ENCODE measurements at regions not wholly inside any gene's neighbourhood (a gene's known extent, or its start where the extent isn't known, plus 50 kb on each side); places are given as distances from the start of the nearest gene placed in this dataset.
"Not testable (repeated sequence)": the region's sequence is repeated elsewhere in the genome, so short reads cannot be mapped to it uniquely, and the experiment has no call there.

DNA sequence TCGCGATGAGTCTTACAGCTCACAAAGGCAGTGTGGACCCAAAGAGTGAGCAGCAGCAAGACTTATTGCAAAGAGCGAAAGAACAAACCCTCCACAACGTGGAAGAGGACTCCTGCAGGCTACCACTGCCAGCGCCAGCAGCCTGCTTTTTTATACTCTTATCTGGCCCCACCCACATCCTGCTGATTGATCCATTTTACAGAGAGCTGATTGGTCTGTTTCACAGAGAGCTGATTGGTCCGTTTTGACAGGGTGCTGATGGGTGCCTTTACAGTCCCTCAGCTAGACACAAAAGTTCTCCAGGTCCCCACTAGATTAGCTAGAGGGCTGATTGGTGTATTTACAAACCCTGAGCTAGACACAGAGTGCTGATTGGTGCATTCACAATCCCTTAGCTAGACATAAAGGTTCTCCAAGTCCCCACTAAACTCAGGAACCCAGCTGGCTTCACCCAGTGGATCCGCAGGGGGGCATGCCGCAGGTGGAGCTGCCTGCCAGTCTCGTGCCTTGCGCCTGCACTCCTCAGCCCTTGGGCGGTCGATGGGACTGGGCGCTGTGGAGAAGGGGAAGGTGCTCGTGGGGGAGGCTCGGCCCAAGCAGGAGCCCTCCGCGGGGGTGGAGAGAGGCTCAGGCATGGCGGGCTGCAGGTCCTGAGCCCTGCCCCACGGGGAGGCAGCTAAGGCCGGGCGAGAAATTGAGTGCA lies 75.7 kb downstream of the QDPR start:
- not testable (repeated sequence) for DNase-seq (ENCODE audit: low read depth in 2 of 2)

- DNase-seq (ENCODE audit: low read depth in 2 of 2): no peak
These were observed 78.1 kb downstream of the QDPR start for GRCh38 chr4:17433827-17434226.

- no peak for DNase-seq (ENCODE audit: low read depth in 2 of 2)
These were observed 83.9 kb downstream of the QDPR start for GRCh38 chr4:17427991-17428390.

- DNase-seq (ENCODE audit: low read depth in 2 of 2): no peak
These were observed 85.7 kb downstream of the QDPR start for GRCh38 chr4:17426222-17426621.

- DNase-seq (ENCODE audit: low read depth in 2 of 2): no peak
These were observed 93.9 kb downstream of the QDPR start for GRCh38 chr4:17418010-17418409.

DNA sequence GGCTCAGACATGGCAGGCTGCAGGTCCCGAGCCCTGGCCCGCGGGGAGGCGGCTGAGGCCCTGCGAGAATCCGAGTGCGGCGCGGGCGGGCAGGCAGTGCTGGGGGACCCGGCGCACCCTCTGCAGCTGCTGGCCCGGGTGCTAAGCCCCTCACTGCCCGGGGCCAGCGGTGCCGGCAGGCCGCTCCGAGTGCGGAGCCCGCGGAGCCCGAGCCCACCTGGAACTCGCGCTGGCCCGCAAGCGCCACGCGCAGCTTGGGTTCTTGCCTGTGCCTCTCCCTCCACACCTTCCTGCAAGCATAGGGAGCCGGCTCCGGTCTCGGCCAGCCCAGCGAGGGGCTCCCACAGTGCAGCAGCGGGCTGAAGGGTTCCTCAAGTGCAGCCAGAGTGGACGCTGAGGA lies 97.5 kb downstream of the QDPR start:
- DNase-seq (ENCODE audit: low read depth in 2 of 2): no peak

DNA sequence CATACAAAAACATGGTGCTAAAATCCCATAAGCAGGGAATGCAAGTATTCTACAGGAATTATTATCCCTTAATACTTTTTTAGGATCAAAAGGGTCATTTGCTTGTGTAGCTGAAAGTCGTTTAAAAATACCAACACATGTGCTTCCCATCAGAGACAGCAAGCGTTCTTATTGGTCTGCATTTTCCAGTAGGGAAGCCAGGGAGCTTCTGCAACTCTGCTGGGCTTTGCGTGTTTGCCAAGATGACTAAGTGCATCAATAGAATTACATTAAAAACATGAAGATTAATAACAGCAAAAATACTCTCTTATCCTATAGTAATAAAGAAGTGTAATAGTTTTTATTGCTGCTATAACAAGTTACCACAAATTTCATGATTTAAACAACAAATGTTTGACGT lies 111.2 kb downstream of the QDPR start:
- no peak for DNase-seq (ENCODE audit: low read depth in 2 of 2)

GRCh38 chr4:17398805-17399204 lies 113.1 kb downstream of the QDPR start:
- DNase-seq (ENCODE audit: low read depth in 2 of 2): no peak

GRCh38 chr4:17398035-17398434 lies 113.9 kb downstream of the QDPR start:
- DNase-seq (ENCODE audit: low read depth in 2 of 2): no peak

GRCh38 chr4:17397611-17398010 lies 114.3 kb downstream of the QDPR start:
- no peak for DNase-seq (ENCODE audit: low read depth in 2 of 2)

DNA sequence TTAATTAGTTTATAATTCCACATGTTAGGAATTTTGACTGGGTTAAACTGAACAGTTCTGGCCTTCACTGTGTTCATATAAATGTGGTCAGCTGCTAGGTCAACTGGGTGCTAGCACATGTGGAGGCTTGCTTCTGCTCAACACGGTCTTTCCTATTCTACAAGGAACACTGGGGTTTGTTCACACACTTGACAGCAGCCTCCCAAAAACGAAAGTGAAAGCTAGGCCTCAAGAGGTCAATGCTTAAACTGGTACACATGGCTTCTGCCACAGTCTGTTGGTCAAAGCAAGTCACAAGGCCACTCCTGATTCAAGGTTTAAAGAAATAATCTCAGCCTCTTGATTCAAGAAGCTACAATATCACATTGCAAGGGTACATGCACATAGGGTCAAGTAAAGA lies 126.5 kb downstream of the QDPR start:
- no peak for DNase-seq (ENCODE audit: low read depth in 2 of 2)

DNA sequence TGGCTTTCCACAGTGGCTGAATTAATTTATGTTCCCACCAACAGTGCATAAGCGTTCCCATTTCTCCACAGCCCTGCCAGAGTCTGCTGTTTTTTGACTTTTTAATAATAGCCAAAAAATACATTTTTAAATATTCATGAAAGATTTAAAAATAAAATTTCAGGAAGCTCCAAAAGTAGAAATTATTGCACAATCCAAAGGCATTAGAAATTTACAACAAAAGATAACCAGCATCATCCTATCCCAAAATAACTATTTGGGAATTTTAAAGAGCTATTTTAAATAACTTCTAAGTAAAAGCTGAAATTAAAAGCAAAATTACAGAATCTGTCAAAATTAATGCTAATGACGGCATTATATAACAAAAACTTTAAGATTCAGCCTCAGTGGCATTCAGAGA lies 131.5 kb downstream of the QDPR start:
- no peak for DNase-seq (ENCODE audit: low read depth in 2 of 2)

GRCh38 chr4:17376205-17376604 lies 135.7 kb downstream of the QDPR start:
- DNase-seq (ENCODE audit: low read depth in 2 of 2): no peak

DNA sequence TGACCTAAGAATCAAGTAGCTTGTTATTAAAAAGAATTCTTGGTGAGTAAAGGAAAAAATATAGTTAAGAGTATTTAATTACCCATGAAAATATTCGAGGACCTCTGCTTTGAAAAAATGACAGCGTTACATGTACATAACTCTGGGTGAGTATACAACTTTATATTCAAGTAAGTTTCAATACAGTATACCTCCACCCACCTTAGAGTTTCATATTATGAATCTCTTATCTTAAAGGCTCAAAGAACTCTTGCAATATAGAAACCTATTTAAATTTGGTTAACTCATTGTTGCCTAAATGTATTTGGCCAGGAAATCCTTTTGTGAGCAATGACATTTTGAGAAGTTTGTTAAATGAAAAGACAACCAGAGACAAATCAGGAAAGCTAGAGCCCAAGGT lies 138.2 kb downstream of the QDPR start:
- no peak for DNase-seq (ENCODE audit: low read depth in 2 of 2)

- no peak for DNase-seq (ENCODE audit: low read depth in 2 of 2)
These were observed 141.1 kb downstream of the QDPR start for GRCh38 chr4:17370818-17371217.

DNA sequence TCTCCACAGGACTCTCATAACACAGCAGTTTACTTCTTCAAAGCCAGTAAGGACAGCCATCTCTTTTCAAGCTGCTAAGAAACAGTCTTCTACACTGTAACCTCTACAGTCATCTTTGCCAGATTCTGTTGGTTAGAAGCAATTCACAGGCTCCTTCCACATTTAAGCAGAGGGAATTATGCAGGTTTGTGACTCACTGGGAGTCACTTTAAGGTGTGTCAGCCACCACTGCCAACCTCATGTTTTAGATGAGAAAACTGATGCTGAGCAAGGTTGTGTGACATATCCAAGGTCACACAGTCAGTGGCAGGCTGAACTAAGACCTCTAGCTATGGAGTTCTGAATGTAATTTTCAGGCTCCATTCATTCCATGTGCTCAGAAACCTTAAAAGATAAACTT lies 143.5 kb downstream of the QDPR start:
- DNase-seq (ENCODE audit: low read depth in 2 of 2): no peak

- DNase-seq (ENCODE audit: low read depth in 2 of 2): no peak
These were observed 144.7 kb downstream of the QDPR start for GRCh38 chr4:17367201-17367600.

- no peak for DNase-seq (ENCODE audit: low read depth in 2 of 2)
These were observed 145.4 kb downstream of the QDPR start for GRCh38 chr4:17366496-17366895.

- no peak for DNase-seq (ENCODE audit: low read depth in 2 of 2)
These were observed 149.5 kb downstream of the QDPR start for GRCh38 chr4:17362430-17362829.

DNA sequence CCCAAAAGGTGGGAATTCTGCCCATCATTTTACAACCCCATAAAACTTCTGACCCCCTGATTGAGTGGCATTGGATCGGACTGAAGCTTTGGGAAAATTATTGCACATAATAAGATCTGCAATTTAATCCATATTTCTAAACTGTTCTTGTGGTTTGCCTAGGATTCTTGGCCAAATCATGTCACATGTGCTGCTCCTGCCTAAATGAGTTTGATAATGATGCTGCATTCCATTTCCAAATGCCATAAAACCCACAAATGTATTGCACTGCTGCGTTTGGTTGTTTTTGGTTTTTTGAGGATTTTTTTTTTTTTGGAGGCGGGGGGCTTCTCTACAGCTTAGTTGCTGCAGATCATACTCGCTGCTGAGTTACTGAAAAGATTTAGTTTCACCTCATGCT lies 153.6 kb downstream of the QDPR start:
- no peak for DNase-seq (ENCODE audit: low read depth in 2 of 2)

DNA sequence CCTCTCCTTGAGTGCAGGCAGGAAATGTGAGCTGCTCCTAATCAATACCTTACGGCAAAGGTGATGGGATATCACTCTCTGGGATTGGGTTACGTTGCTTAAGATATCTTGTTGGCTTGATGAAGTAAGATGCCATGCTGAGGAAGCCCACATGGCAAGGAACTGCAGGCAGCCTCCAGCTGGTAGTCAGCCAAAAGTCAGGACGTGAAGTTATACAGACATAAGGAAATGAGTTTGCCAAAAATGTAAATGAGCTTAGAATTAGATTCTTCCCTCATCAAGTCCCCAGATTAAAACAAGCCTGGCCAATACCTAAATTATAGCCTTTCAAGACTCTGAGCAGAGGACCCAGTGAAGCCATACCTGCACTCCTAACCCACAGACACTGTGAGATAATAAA lies 155.0 kb downstream of the QDPR start:
- DNase-seq (ENCODE audit: low read depth in 2 of 2): no peak

DNA sequence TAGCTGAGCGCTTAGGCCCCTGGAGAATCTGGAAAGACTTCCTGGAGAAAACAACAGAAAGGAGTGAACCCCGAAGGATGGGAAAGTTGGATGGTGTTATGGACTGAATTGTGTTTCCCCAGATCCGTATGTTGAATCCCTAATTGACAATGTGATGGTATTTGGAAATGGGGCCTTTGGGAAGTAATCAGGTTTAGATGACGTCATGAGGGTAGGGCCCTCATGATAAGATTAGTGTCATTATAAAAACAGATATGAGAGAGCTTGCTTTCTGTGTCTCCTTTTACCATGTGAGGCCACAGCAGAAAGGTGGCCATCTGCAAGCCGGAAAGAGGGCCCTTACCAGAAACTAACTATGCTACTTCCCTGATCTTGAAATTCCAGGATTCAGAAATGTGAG lies 159.5 kb downstream of the QDPR start:
- DNase-seq (ENCODE audit: low read depth in 2 of 2): no peak

- DNase-seq (ENCODE audit: low read depth in 2 of 2): no peak
These were observed 164.4 kb downstream of the QDPR start for GRCh38 chr4:17347445-17347844.

GRCh38 chr4:17339376-17339775 lies 172.5 kb downstream of the QDPR start:
- DNase-seq (ENCODE audit: low read depth in 2 of 2): no peak
